ENCODE measurements at regions not wholly inside any gene's neighbourhood (a gene's known extent, or its start where the extent isn't known, plus 50 kb on each side); places are given as distances from the start of the nearest gene placed in this dataset.

GRCh38 chr1:185632659-185633423, 101.3 kb upstream of the HMCN1 start:
- Mint-ChIP-seq H3K27me3 (no peaks in the 10 kb centered on the region), H3K36me3 (peaks cover 8% of the 10 kb centered on the region), H3K4me3 (no peak overlapping the region), H3K9me3 (peaks cover 10% of the 10 kb centered on the region), H3K4me1 (peaks cover 16% of the 10 kb centered on the region), H3K27ac (no peak overlapping the region)
- DNase-seq, result no peak
- CTCF ChIA-PET, result no interaction called here

GRCh38 chr1:185631843-185632242, 102.3 kb upstream of the HMCN1 start:
- H3K9me3 Mint-ChIP-seq, result peaks cover 7% of the 10 kb centered on the region
- no peak overlapping the region for H3K4me3 Mint-ChIP-seq
- CTCF ChIA-PET, result no interaction called here
- H3K27ac Mint-ChIP-seq, result no peak overlapping the region
- H3K36me3 Mint-ChIP-seq, result peaks cover 3% of the 10 kb centered on the region
- no peaks in the 10 kb centered on the region for H3K27me3 Mint-ChIP-seq
- DNase-seq, result no peak
- peaks cover 8% of the 10 kb centered on the region for H3K4me1 Mint-ChIP-seq

- Mint-ChIP-seq H3K27me3 (no peaks in the 10 kb centered on the region), H3K36me3 (no peaks in the 10 kb centered on the region), H3K4me1 (no peaks in the 10 kb centered on the region), H3K27ac (no peak overlapping the region), H3K4me3 (no peak overlapping the region), H3K9me3 (no peaks in the 10 kb centered on the region)
- no peak for DNase-seq
- CTCF ChIA-PET, result no interaction called here
These were observed 106.3 kb upstream of the HMCN1 start for GRCh38 chr1:185627761-185628501.

- Mint-ChIP-seq H3K36me3 (no peaks in the 10 kb centered on the region), H3K27ac (no peak overlapping the region), H3K27me3 (no peaks in the 10 kb centered on the region), H3K4me1 (no peaks in the 10 kb centered on the region), H3K9me3 (no peaks in the 10 kb centered on the region), H3K4me3 (no peak overlapping the region)
- DNase-seq, result no peak
- CTCF ChIA-PET, result no interaction called here
These were observed 107.0 kb upstream of the HMCN1 start for GRCh38 chr1:185627171-185627570.

GRCh38 chr1:185626344-185626743, 107.8 kb upstream of the HMCN1 start:
- Mint-ChIP-seq H3K36me3 (no peaks in the 10 kb centered on the region), H3K27me3 (no peaks in the 10 kb centered on the region), H3K4me3 (no peak overlapping the region), H3K4me1 (no peaks in the 10 kb centered on the region), H3K27ac (no peak overlapping the region), H3K9me3 (no peaks in the 10 kb centered on the region)
- DNase-seq, result no peak
- CTCF ChIA-PET, result no interaction called here

- H3K4me3 Mint-ChIP-seq, result no peak overlapping the region
- CTCF ChIA-PET, result interaction anchor here (0.7 kb wide), 1 partner anchor 83 kb away, joined by 4 read pairs; no protein-coding TSS in a partner anchor
- no peak for DNase-seq
- no peaks in the 10 kb centered on the region for H3K4me1 Mint-ChIP-seq
- H3K36me3 Mint-ChIP-seq, result no peaks in the 10 kb centered on the region
- peaks cover 5% of the 10 kb centered on the region for H3K9me3 Mint-ChIP-seq
- H3K27ac Mint-ChIP-seq, result no peak overlapping the region
- H3K27me3 Mint-ChIP-seq, result no peaks in the 10 kb centered on the region
These were observed 123.2 kb upstream of the HMCN1 start for GRCh38 chr1:185610954-185611353.

GRCh38 chr1:185608177-185608576, 126.0 kb upstream of the HMCN1 start:
- Mint-ChIP-seq H3K4me3 (no peak overlapping the region), H3K36me3 (no peaks in the 10 kb centered on the region), H3K27ac (no peak overlapping the region), H3K4me1 (no peaks in the 10 kb centered on the region), H3K27me3 (no peaks in the 10 kb centered on the region), H3K9me3 (no peaks in the 10 kb centered on the region)
- CTCF ChIA-PET, result interaction anchor here (0.9 kb wide), 1 partner anchor 13 kb away, joined by 3 read pairs; no protein-coding TSS in a partner anchor
- no peak for DNase-seq

GRCh38 chr1:185603158-185603557, 131.0 kb upstream of the HMCN1 start:
- Mint-ChIP-seq H3K9me3 (no peaks in the 10 kb centered on the region), H3K27me3 (no peaks in the 10 kb centered on the region), H3K4me1 (no peaks in the 10 kb centered on the region), H3K27ac (no peak overlapping the region), H3K4me3 (no peak overlapping the region), H3K36me3 (no peaks in the 10 kb centered on the region)
- CTCF ChIA-PET, result no interaction called here
- DNase-seq, result no peak

- H3K4me3 Mint-ChIP-seq, result no peak overlapping the region
- H3K36me3 Mint-ChIP-seq, result no peaks in the 10 kb centered on the region
- no peaks in the 10 kb centered on the region for H3K9me3 Mint-ChIP-seq
- H3K27ac Mint-ChIP-seq, result no peak overlapping the region
- no peaks in the 10 kb centered on the region for H3K4me1 Mint-ChIP-seq
- CTCF ChIA-PET, result no interaction called here
- no peak for DNase-seq
- H3K27me3 Mint-ChIP-seq, result no peaks in the 10 kb centered on the region
These were observed 133.0 kb upstream of the HMCN1 start for GRCh38 chr1:185601189-185601588.

- H3K36me3 Mint-ChIP-seq, result no peaks in the 10 kb centered on the region
- CTCF ChIA-PET, result interaction anchor here (0.9 kb wide), 1 partner anchor 80 kb away, joined by 5 read pairs; no protein-coding TSS in a partner anchor
- DNase-seq, result no peak
- no peaks in the 10 kb centered on the region for H3K27me3 Mint-ChIP-seq
- peaks cover 2% of the 10 kb centered on the region for H3K4me1 Mint-ChIP-seq
- no peak overlapping the region for H3K4me3 Mint-ChIP-seq
- no peak overlapping the region for H3K27ac Mint-ChIP-seq
- no peaks in the 10 kb centered on the region for H3K9me3 Mint-ChIP-seq
These were observed 133.6 kb upstream of the HMCN1 start for GRCh38 chr1:185600641-185601040.

- Mint-ChIP-seq H3K9me3 (no peaks in the 10 kb centered on the region), H3K27ac (no peak overlapping the region)
- no peak for DNase-seq
These were observed 135.9 kb upstream of the HMCN1 start for GRCh38 chr1:185598332-185598731.

GRCh38 chr1:185595835-185596667, 138.1 kb upstream of the HMCN1 start:
- Mint-ChIP-seq H3K27ac (peak overlapping the region; percentile 55), H3K27me3 (no peaks in the 10 kb centered on the region), H3K4me1 (peaks cover 8% of the 10 kb centered on the region), H3K9me3 (no peaks in the 10 kb centered on the region), H3K4me3 (no peak overlapping the region), H3K36me3 (no peaks in the 10 kb centered on the region)
- CTCF ChIA-PET, result interaction anchor here (0.7 to 3.2 kb wide), 22 partner anchors 12 to 357 kb away, joined by 3 to 21 read pairs (median 4); no protein-coding TSS in a partner anchor
- DNase-seq, result peak; percentile 58

More at GRCh38 chr1:185598332-185598731, 135.9 kb upstream of the HMCN1 start:
- no peaks in the 10 kb centered on the region for H3K27me3 Mint-ChIP-seq
- CTCF ChIA-PET, result interaction anchor here (0.6 to 0.8 kb wide), 2 partner anchors 11 to 82 kb away, joined by 3 to 4 read pairs; no protein-coding TSS in a partner anchor
- H3K4me3 Mint-ChIP-seq, result no peak overlapping the region
- no peaks in the 10 kb centered on the region for H3K36me3 Mint-ChIP-seq
- H3K4me1 Mint-ChIP-seq, result peaks cover 8% of the 10 kb centered on the region

- no peaks in the 10 kb centered on the region for H3K27me3 Mint-ChIP-seq
- DNase-seq, result no peak
- CTCF ChIA-PET, result interaction anchor here (0.9 to 3.2 kb wide), 10 partner anchors 13 to 314 kb away, joined by 3 to 21 read pairs (median 5); partner anchors contain the start of gene IVNS1ABP
- H3K4me1 Mint-ChIP-seq, result peaks cover 8% of the 10 kb centered on the region
- no peak overlapping the region for H3K27ac Mint-ChIP-seq
- no peaks in the 10 kb centered on the region for H3K9me3 Mint-ChIP-seq
- H3K36me3 Mint-ChIP-seq, result no peaks in the 10 kb centered on the region
- H3K4me3 Mint-ChIP-seq, result no peak overlapping the region
These were observed 139.3 kb upstream of the HMCN1 start for GRCh38 chr1:185594786-185595410.

- Mint-ChIP-seq H3K27me3 (no peaks in the 10 kb centered on the region), H3K4me1 (peaks cover 8% of the 10 kb centered on the region), H3K27ac (no peak overlapping the region), H3K36me3 (no peaks in the 10 kb centered on the region), H3K9me3 (no peaks in the 10 kb centered on the region), H3K4me3 (no peak overlapping the region)
- CTCF ChIA-PET, result interaction anchor here (0.9 kb wide), 1 partner anchor 33 kb away, joined by 3 read pairs; no protein-coding TSS in a partner anchor
- no peak for DNase-seq
These were observed 140.9 kb upstream of the HMCN1 start for GRCh38 chr1:185593271-185593670.

All from activated naive CD4-positive, alpha-beta T cell treated with anti-CD3 and anti-CD28 coated beads, Interleukin-2, amount 10 ng/mL, durations not matched to agents 7 days and 5 days (primary cell).